Neutrophil (primary cell): ENCODE measurements at regions not wholly inside any gene's neighbourhood (a gene's known extent, or its start where the extent isn't known, plus 50 kb on each side); places are given as distances from the start of the nearest gene placed in this dataset.

Experiments
- H3K27ac ChIP-seq: fragments of 200-600 bp; sonication (generic); 2 replicates; pipeline ENCODE4 v1.5.1; 2016; ENCODE audit warnings: mild to moderate bottlenecking, moderate library complexity
- H3K27me3 ChIP-seq: fragments of 200-600 bp; sonication (generic); 2 replicates; pipeline ENCODE4 v1.6.0; 2016; ENCODE audit warnings: mild to moderate bottlenecking
- H3K36me3 ChIP-seq: fragments of 200-600 bp; sonication (generic); 2 replicates; pipeline ENCODE4 v1.5.1; 2017
- H3K4me1 ChIP-seq, 2 experiments: fragments of 200-600 bp in 1 of 2; sonication (generic) in 1 of 2; 1 replicate in 1 of 2; 2 replicates in 1 of 2; pipeline versions ENCODE4 v1.5.1 to v1.6.1; 2013 to 2016; ENCODE audit warnings: low read depth in 1 of 2, low read length in 1 of 2, mild to moderate bottlenecking in 1 of 2, moderate library complexity in 1 of 2; ENCODE audit not compliant: control insufficient read depth in 1 of 2, insufficient read depth in 1 of 2
- H3K4me3 ChIP-seq, 2 experiments: fragments of 200-600 bp in 1 of 2; sonication (generic) in 1 of 2; 1 replicate in 1 of 2; 2 replicates in 1 of 2; pipeline ENCODE4 v1.5.1; 2013 to 2016; ENCODE audit warnings: low read depth in 1 of 2, low read length in 1 of 2, mild to moderate bottlenecking in 1 of 2, moderate library complexity in 1 of 2
- H3K9me3 ChIP-seq: fragments of 200-600 bp; sonication (generic); 2 replicates; pipeline ENCODE4 v1.5.1; 2016
- CTCF ChIP-seq: fragments of 200-600 bp; sonication (generic); IDR thresholded peaks from 2 replicates; pipeline ENCODE4 v1.5.1; 2016; ENCODE audit warnings: antibody characterized with exemption

GRCh38 chr22:48205161-48205560 is 1442.7 kb downstream of the TBC1D22A start:
- TF ChIP-seq CTCF = no peak
- Histone ChIP-seq H3K27me3 (no peaks in the 10 kb centered on the region), H3K4me3 (no peak overlapping the region), H3K9me3 (no peaks in the 10 kb centered on the region), H3K36me3 (no peaks in the 10 kb centered on the region), H3K4me1 (no peaks in the 10 kb centered on the region), H3K27ac (no peak overlapping the region)

- no peak overlapping the region for H3K4me3 ChIP-seq
- H3K27me3 ChIP-seq = no peaks in the 10 kb centered on the region
- no peak for TF ChIP-seq CTCF
- no peaks in the 10 kb centered on the region for H3K36me3 ChIP-seq
- H3K9me3 ChIP-seq = no peaks in the 10 kb centered on the region
- no peak overlapping the region for H3K27ac ChIP-seq
- H3K4me1 ChIP-seq = no peaks in the 10 kb centered on the region
Observed at GRCh38 chr22:48204296-48204695, 1441.8 kb downstream of the TBC1D22A start.

- Histone ChIP-seq H3K4me1 (no peaks in the 10 kb centered on the region), H3K27me3 (no peaks in the 10 kb centered on the region), H3K9me3 (no peaks in the 10 kb centered on the region), H3K4me3 (no peak overlapping the region), H3K27ac (no peak overlapping the region), H3K36me3 (no peaks in the 10 kb centered on the region)
- TF ChIP-seq CTCF = no peak
Observed at GRCh38 chr22:48199667-48200066, 1437.2 kb downstream of the TBC1D22A start.

GRCh38 chr22:48198489-48199459 is 1436.3 kb downstream of the TBC1D22A start:
- Histone ChIP-seq H3K9me3 (no peaks in the 10 kb centered on the region), H3K27me3 (no peaks in the 10 kb centered on the region), H3K36me3 (no peaks in the 10 kb centered on the region), H3K4me1 (no peaks in the 10 kb centered on the region), H3K27ac (no peak overlapping the region), H3K4me3 (no peak overlapping the region)
- TF ChIP-seq CTCF = no peak

GRCh38 chr22:48197189-48197690 is 1434.8 kb downstream of the TBC1D22A start:
- no peaks in the 10 kb centered on the region for H3K4me1 ChIP-seq
- H3K4me3 ChIP-seq = no peak overlapping the region
- no peaks in the 10 kb centered on the region for H3K27me3 ChIP-seq
- TF ChIP-seq CTCF = no peak
- no peaks in the 10 kb centered on the region for H3K36me3 ChIP-seq
- H3K9me3 ChIP-seq = no peaks in the 10 kb centered on the region
- H3K27ac ChIP-seq = no peak overlapping the region
